ENCODE measurements at regions not wholly inside any gene's neighbourhood (a gene's known extent, or its start where the extent isn't known, plus 50 kb on each side); places are given as distances from the start of the nearest gene placed in this dataset.

DNA sequence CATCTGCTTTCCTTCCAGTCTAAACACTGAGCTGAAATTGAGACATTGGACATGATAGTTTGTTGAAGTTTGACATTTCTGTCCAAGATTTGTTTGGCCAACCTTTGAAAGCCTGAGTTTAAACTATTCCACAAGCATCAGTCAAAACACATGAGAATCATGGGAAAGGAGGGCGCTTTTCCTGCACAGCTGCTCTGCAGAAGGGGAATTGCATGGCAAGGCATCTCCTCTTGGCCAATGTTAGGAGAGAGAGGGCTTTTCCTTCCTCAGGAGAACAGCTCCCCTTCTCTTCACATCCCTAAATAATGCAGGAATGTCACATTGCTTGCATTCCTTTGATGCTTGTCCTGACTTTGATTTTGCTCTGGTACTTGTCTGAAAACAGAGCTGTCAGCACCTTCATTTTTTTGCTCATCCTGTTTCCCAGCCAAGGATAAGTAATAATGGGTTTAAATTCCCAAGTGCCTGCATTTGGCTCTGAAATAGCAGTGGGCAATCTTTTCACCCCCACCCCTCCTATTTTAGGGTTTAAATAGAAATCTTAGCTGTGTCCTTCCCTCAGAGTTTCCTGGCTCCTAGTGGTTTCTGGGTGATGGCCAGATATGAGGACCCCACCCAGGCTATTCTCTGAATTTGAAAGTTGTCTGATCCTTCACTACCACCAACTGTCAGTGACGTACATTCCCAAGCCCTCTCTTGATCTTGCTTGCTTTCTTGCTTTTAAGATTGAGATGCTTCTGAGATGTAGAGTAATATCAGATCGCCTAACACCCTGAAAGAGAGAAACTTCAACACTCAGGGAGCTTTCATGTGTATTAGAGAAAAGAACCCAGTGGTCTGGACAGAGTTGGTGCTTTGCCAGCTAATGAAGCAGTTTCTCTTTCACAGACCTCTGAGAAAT, 75.2 kb upstream of the NPVF start:
- TF ChIP-seq, protein P1, sequence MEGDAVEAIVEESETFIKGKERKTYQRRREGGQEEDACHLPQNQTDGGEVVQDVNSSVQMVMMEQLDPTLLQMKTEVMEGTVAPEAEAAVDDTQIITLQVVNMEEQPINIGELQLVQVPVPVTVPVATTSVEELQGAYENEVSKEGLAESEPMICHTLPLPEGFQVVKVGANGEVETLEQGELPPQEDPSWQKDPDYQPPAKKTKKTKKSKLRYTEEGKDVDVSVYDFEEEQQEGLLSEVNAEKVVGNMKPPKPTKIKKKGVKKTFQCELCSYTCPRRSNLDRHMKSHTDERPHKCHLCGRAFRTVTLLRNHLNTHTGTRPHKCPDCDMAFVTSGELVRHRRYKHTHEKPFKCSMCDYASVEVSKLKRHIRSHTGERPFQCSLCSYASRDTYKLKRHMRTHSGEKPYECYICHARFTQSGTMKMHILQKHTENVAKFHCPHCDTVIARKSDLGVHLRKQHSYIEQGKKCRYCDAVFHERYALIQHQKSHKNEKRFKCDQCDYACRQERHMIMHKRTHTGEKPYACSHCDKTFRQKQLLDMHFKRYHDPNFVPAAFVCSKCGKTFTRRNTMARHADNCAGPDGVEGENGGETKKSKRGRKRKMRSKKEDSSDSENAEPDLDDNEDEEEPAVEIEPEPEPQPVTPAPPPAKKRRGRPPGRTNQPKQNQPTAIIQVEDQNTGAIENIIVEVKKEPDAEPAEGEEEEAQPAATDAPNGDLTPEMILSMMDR (IDR thresholded peaks at IDR 0.05 in 4 of 5, conservative IDR thresholded peaks at IDR 0.05 in 1 of 5): no peak
- TF ChIP-seq POLR2A (IDR thresholded peaks at IDR 0.05): no peak

Measured in gastrocnemius medialis (tissue), 4 donors.